GM21390 (cell line): ENCODE measurements at regions not wholly inside any gene's neighbourhood (a gene's known extent, or its start where the extent isn't known, plus 50 kb on each side); places are given as distances from the start of the nearest gene placed in this dataset.

Source experiments
- ATAC-seq: cut with Tn5 transposase; IDR thresholded peaks from one replicate; pipeline ENCODE4 v1.9.1; 2021; ENCODE audit not compliant: unreplicated experiment

- ATAC-seq: no peak
Observed at GRCh38 chr15:86021281-86022264, 58.1 kb upstream of the AGBL1 start.

DNA sequence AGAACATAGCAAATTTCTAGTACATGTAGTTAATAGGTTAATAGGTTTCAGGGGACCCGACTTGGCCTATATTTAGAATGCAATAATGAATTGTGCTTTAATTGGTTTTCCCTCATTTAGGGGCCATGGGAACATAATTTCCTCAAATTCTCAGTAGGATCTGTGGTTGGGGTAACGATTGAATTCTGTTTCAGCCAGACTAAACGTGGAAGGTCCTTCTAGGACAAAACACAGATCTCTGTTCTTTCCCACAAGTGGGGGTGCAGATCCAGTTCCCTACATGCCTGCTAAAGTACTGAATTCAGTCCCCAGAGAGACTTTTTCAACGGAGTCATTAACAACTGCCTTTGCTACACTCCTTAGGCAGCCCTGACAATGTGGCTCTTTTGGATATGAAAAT, 50.7 kb upstream of the AGBL1 start:
- ATAC-seq: no peak
